ENCODE measurements at regions not wholly inside any gene's neighbourhood (a gene's known extent, or its start where the extent isn't known, plus 50 kb on each side); places are given as distances from the start of the nearest gene placed in this dataset.

GRCh38 chr10:62885684-62886461, 69.7 kb upstream of the EGR2 start:
- no peak for DNase-seq (ENCODE audit: low read depth in 4 of 4, low spot score in 3 of 4)

GRCh38 chr10:62880162-62880561, 64.0 kb upstream of the EGR2 start:
- no peak for DNase-seq (ENCODE audit: low read depth in 4 of 4, low spot score in 3 of 4)

- no peak for DNase-seq (ENCODE audit: low read depth in 4 of 4, low spot score in 3 of 4)
Measured at GRCh38 chr10:62873866-62874265, 57.7 kb upstream of the EGR2 start.

GRCh38 chr10:62870866-62871265, 54.7 kb upstream of the EGR2 start:
- DNase-seq (ENCODE audit: low read depth in 4 of 4, low spot score in 3 of 4): no peak

- no peak for DNase-seq (ENCODE audit: low read depth in 4 of 4, low spot score in 3 of 4)
Measured at GRCh38 chr10:62869958-62870357, 53.8 kb upstream of the EGR2 start.

- no peak for DNase-seq (ENCODE audit: low read depth in 4 of 4, low spot score in 3 of 4)
Measured at GRCh38 chr10:62866941-62867340, 50.8 kb upstream of the EGR2 start.

- no peak for DNase-seq (ENCODE audit: low read depth in 4 of 4, low spot score in 3 of 4)
Measured at GRCh38 chr10:62866451-62866850, 50.3 kb upstream of the EGR2 start.
